ENCODE measurements at regions not wholly inside any gene's neighbourhood (a gene's known extent, or its start where the extent isn't known, plus 50 kb on each side); places are given as distances from the start of the nearest gene placed in this dataset.

DNA sequence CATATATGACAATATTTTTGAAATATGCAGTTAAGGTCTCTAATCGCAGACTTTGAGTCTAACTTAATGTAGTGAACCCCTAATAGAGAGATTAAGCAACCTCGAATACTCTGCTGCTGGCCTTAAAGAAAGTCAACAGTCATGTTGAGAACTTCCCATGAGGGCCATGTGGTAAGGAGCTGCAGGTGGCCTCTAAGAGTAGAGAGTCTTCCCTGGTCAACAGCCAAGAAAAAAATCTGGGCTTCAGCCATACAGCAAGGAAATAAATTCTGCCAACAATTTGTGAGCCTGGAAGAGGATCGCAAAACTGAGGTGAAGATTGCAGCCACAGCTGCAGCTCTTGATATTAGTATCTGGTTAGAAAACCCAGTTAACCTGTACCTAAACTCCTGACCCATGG, 935.2 kb upstream of the TYRP1 start:
- TF ChIP-seq, protein P1, sequence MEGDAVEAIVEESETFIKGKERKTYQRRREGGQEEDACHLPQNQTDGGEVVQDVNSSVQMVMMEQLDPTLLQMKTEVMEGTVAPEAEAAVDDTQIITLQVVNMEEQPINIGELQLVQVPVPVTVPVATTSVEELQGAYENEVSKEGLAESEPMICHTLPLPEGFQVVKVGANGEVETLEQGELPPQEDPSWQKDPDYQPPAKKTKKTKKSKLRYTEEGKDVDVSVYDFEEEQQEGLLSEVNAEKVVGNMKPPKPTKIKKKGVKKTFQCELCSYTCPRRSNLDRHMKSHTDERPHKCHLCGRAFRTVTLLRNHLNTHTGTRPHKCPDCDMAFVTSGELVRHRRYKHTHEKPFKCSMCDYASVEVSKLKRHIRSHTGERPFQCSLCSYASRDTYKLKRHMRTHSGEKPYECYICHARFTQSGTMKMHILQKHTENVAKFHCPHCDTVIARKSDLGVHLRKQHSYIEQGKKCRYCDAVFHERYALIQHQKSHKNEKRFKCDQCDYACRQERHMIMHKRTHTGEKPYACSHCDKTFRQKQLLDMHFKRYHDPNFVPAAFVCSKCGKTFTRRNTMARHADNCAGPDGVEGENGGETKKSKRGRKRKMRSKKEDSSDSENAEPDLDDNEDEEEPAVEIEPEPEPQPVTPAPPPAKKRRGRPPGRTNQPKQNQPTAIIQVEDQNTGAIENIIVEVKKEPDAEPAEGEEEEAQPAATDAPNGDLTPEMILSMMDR (IDR thresholded peaks at IDR 0.05; ENCODE audit: insufficient read depth, low read depth, low read length) = no peak
- ChIA-PET POLR2A (no interaction called here), CTCF (no interaction called here)
- Histone ChIP-seq H3K4me3 (ENCODE audit: low read depth, low read length) (no peak overlapping the region), H3K27me3 (ENCODE audit: control insufficient read depth, insufficient read depth, low read length) (no peaks in the 10 kb centered on the region), H3K36me3 (ENCODE audit: control insufficient read depth, insufficient read depth, low read length) (no peaks in the 10 kb centered on the region)
- DNase-seq (ENCODE audit: low read depth) = no peak

DNA sequence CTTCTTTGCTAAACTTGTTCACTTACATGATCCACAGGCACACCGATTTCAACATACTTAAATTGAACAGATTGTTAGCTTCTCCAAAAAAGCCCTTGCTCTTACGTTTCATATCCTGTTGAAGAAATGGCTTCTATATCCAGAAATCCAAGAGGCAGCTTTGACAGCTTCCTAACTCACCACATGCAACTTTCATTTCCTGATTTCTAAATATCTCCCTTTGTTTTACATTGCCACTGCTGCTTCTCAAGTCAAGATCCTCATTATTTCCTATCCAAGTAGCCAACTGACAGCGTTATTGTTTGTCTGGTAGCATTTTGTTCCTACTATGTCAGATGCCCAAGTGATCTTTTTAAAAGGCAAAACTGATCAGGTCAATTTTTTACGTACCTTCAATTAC, 913.2 kb upstream of the TYRP1 start:
- POLR2A ChIA-PET = no interaction called here
- Histone ChIP-seq H3K36me3 (ENCODE audit: control insufficient read depth, insufficient read depth, low read length) (no peaks in the 10 kb centered on the region), H3K27me3 (ENCODE audit: control insufficient read depth, insufficient read depth, low read length) (no peaks in the 10 kb centered on the region), H3K4me3 (ENCODE audit: low read depth, low read length) (no peak overlapping the region)
- CTCF ChIA-PET = no interaction called here
- no peak for DNase-seq (ENCODE audit: low read depth)
- TF ChIP-seq, protein P1 (IDR thresholded peaks at IDR 0.05; ENCODE audit: insufficient read depth, low read depth, low read length) = no peak

DNA sequence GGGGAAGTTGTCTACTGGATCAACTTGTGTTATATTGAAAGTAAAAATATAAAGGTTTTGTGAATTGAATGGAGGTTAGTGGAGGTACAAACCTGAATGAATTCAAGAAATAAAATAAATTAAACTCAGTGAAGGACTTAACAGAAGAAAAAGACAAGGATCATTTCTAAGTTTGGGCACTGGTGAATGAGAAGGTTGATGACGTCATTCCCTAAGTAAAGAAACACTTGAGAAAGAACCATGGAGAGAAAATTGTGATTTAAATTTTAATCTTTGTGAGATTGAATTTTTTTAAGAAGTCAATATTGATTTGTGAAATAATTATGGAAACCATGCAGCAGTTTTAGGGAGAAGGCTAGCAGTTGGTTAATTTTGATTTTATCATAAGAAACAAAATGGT, 900.3 kb upstream of the TYRP1 start:
- H3K4me3 ChIP-seq (ENCODE audit: low read depth, low read length) = no peak overlapping the region

DNA sequence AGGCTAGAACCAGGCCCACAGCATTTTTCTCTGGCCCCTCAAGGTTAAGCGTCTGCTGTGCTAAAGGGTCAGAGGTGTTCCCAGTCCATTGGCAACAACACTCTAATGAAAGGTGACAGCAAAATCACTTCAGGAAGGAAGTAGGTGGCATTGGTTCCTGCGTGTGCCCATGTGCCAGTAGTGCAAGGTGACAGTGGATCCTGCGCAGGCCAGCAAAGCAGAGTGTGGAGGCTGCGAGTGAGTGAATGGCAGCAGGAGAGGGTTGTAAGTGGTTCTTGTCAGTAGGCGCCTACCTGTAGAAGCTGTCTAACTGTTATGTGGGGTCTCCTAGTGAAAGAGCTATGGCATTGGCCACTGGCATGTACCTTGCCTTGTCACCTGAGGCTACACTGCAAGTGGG, 898.2 kb upstream of the TYRP1 start:
- TF ChIP-seq, protein P1 (IDR thresholded peaks at IDR 0.05; ENCODE audit: insufficient read depth, low read depth, low read length) = no peak
- no peaks in the 10 kb centered on the region for H3K36me3 ChIP-seq (ENCODE audit: control insufficient read depth, insufficient read depth, low read length)
- H3K4me3 ChIP-seq (ENCODE audit: low read depth, low read length) = no peak overlapping the region
- ChIA-PET CTCF (no interaction called here), POLR2A (no interaction called here)
- no peaks in the 10 kb centered on the region for H3K27me3 ChIP-seq (ENCODE audit: control insufficient read depth, insufficient read depth, low read length)
- no peak for DNase-seq (ENCODE audit: low read depth)

More for the DNA sequence above, 900.3 kb upstream of the TYRP1 start:
- no peak for DNase-seq (ENCODE audit: low read depth)
- no peaks in the 10 kb centered on the region for H3K36me3 ChIP-seq (ENCODE audit: control insufficient read depth, insufficient read depth, low read length)
- ChIA-PET POLR2A (no interaction called here), CTCF (no interaction called here)
- H3K27me3 ChIP-seq (ENCODE audit: control insufficient read depth, insufficient read depth, low read length) = no peaks in the 10 kb centered on the region
- TF ChIP-seq, protein P1 (IDR thresholded peaks at IDR 0.05; ENCODE audit: insufficient read depth, low read depth, low read length) = no peak

DNA sequence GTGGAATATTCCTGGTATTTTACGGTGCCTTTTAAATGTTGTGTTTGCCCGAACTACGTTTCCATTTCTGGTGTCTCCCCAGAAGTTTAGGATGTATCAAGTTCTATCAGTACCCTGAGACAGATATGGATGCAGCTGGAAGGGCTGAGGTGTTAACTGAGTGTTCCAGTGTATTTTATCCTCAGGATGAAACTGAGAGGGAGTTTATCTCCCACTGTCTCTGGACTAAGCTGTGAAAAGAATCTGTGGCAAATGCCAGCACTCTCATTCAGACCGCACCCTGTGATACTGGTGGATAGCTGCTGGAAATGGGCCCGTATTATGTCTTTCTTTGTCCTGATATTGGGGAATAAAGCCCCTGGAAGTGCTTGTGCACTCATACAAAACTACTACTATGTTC, 887.2 kb upstream of the TYRP1 start:
- CTCF ChIA-PET = no interaction called here
- H3K36me3 ChIP-seq (ENCODE audit: control insufficient read depth, insufficient read depth, low read length) = no peaks in the 10 kb centered on the region
- no peaks in the 10 kb centered on the region for H3K27me3 ChIP-seq (ENCODE audit: control insufficient read depth, insufficient read depth, low read length)
- POLR2A ChIA-PET = no interaction called here
- H3K4me3 ChIP-seq (ENCODE audit: low read depth, low read length) = no peak overlapping the region
- TF ChIP-seq, protein P1 (IDR thresholded peaks at IDR 0.05; ENCODE audit: insufficient read depth, low read depth, low read length) = no peak
- no peak for DNase-seq (ENCODE audit: low read depth)
